HG02884 (cell line): ENCODE measurements at regions not wholly inside any gene's neighbourhood (a gene's known extent, or its start where the extent isn't known, plus 50 kb on each side); places are given as distances from the start of the nearest gene placed in this dataset.
"Not testable (repeated sequence)": the region's sequence is repeated elsewhere in the genome, so short reads cannot be mapped to it uniquely, and the experiment has no call there.

Source experiments
- ATAC-seq: cut with Tn5 transposase; IDR thresholded peaks from one replicate; pipeline ENCODE4 v1.9.1; 2021; ENCODE audit warnings: mild to moderate bottlenecking, moderate library complexity; ENCODE audit not compliant: unreplicated experiment

- ATAC-seq, result not testable (repeated sequence)
Observed at GRCh38 chr6:27047725-27048124, 199.8 kb upstream of the PRSS16 start.

DNA sequence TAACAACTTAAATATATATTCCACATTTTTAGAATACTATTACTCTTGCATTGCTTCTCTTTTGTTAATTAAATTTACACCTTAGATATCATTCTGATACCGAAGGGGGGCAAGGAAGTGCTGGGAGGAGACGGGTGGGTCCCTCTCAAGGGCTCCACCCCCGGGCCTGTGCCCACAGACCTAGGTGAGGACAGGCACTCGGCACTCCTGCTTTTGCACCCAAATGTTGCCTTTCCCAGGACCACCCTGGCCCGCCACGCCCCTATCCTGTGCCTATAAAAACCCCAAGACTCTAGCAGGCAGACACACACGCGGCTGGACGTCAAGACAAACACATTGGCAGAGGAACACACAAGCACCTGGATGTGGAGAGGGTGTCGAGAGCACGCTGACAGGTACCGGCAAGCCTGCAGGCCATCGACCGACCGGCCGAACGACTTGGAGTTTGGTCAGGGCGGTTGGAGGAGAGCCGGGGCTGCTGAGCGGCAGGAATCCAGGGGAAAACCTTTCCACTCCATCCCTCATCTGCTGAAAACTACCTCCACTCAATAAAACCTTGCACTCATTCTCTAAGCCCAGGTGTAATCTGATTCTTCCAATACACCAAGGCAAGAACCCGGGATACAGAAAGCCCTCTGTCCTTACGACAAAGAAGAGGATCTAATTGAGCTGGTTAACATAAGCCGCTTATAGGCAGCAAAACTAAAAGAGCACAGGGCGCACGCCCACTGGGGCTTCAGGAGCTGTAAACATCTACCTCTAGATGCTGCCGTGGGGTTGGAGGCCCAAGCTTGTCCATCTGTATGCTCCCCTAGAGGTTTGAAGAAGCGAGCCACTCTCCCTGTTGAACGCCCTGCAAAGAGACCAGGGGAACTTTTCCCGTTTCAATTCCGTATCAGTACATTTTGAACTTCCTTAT lies 197.4 kb upstream of the PRSS16 start:
- no peak for ATAC-seq

- not testable (repeated sequence) for ATAC-seq
Observed at GRCh38 chr6:27052082-27052730, 195.3 kb upstream of the PRSS16 start.

GRCh38 chr6:27052731-27053082 lies 194.8 kb upstream of the PRSS16 start:
- ATAC-seq, result no peak

- ATAC-seq, result no peak
Observed at GRCh38 chr6:27053738-27054137, 193.8 kb upstream of the PRSS16 start.

DNA sequence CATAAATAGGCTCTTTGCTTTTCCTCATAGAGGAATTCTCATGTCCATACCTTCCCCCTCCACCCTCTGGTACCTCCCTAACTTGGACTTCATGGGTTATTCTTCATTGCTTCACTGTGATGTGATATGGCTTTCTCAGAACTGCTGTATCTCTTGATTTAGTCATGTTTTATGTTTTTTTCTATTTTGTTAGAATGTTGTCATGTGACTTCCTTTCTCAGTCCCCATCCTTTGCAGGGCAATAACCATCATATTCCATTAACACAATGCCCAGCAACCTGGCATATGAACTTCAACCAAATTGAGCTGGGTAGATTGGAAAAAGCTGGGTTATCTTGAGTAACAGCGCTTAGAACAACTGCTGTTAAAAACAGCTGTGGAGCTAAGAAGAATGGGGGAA lies 190.9 kb upstream of the PRSS16 start:
- no peak for ATAC-seq

DNA sequence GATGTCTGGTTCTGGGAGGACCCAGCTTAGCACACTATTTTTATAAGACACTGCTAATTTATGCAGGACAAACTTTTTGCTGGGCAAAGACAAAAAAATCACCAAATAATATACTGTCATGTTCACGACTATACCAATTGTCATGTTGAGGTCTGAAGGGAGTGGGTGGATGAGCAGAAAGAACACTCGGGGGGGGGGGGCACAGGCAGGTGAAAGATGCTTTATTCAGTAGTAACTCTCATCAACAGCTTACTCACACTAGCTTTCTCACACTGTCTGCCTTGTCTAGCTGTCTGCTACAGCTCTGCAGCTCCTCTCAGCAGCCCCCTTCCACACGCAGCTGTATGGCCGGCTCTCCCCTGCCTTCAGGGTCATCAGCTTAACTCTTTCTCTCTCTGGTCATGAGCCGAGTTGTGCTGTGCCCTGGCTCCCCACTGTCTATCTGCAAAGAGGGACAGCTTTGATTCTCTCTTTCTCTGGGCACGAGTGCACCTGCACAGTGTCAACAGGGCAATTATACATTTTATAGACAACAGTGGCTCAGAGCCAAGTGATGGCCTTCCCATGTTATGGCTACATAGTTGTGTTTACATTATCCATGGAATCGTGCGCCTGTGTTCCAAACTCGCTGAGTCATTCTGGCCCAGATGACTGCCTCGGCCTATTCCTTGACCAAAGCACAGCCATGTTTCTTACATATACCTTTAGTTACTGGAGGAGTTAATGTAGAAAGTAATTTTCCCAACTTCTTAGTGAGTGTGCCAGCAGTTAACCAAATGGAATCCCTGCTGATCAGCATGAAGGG lies 187.7 kb upstream of the PRSS16 start:
- ATAC-seq, result no peak

- ATAC-seq, result no peak
Observed at GRCh38 chr6:27061235-27061993, 186.1 kb upstream of the PRSS16 start.

DNA sequence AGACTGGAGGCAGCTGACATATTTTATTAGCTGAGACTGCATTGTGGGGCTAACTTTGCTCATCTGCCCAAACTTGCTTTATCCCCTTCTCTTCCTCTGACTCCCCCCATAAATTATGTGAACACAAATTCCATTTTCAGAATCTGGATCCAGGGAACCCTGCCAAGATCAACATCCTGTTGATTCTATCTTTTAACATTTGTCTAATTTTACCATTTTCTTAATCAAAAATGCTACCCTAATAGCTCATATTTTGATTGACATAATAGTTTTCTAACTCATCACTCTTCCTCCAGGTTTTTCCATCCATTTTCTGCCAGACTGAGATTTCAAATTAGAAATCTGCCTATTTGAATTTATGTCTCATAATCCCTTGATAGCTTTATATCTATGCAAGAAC lies 184.7 kb upstream of the PRSS16 start:
- ATAC-seq, result no peak

GRCh38 chr6:27065183-27065582 lies 182.3 kb upstream of the PRSS16 start:
- ATAC-seq, result no peak

DNA sequence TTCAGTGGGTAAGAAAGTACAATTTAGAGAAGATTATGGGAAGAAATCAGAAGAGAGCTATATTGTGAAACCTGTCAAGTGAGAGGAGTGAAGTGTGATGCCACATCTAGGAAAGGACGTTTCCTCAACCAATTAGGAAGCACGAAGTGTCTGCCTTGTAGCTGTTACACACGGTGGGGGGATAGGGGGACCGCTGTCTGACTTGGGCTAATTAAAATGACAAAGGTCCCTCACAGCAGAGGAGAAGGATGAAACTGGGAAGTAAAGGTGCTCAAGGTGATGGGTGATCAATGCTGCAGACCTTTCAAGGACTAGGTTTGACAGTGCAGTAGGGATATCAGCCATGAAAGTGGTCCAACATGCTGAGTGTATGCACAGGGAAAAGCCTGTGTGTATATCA lies 181.1 kb upstream of the PRSS16 start:
- ATAC-seq, result no peak

DNA sequence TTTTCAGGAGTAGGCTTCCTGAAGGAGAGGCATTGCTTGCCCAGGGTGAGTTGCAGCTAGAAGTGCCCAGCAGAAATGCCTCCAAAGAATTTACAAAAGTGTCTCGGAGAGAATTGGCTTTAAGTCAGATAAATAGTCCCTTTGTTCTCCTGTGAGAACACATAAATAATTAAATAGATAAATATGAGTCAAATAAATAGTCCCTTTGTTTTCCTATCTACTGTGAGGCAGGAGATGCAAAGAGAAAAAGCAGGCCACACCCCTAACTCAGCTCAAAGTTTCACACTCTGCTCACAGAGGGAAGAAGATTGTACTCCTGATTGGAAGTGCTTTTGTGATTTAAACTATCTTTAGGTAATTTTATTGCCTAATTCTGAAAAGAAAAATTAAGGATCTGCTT lies 180.7 kb upstream of the PRSS16 start:
- ATAC-seq, result no peak

DNA sequence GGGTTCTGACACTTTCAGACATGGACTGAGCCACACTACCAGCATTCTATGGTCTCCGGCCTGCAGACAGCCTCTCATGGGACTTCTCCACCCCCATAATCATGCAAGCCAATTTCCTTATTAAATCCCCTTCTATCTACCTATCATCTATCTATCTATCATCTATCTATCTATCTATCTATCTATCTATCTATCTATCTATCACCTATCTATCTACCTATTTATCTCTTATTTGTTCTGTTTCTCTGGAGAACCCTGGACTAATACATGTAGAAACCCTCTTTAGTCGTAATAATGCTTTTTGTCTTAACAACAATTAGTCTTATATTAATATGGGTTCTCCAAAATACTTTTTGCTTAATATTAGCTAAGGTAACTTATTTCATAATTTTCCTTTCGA lies 174.1 kb upstream of the PRSS16 start:
- ATAC-seq, result no peak

GRCh38 chr6:27076116-27076515 lies 171.4 kb upstream of the PRSS16 start:
- no peak for ATAC-seq

GRCh38 chr6:27078734-27079357 lies 168.7 kb upstream of the PRSS16 start:
- ATAC-seq, result peak; percentile 76

DNA sequence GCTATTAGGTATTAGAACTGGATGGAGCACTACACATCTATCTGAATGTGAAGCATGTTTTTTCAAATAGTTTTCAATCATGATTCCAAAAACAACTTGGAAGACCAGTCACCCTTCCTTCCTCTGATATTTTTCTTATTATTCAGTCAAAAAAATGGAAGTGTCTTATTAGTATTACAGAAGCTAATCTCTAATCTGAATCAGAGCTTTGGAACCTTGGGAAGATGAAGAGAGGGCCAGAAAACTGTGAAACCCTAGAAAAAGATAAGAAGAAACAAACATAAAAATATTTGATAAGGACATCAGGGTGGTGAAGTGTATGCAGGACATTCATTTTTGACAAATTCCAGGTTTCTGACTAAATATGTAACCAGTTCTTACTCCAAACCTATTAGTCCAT lies 166.3 kb upstream of the PRSS16 start:
- no peak for ATAC-seq

DNA sequence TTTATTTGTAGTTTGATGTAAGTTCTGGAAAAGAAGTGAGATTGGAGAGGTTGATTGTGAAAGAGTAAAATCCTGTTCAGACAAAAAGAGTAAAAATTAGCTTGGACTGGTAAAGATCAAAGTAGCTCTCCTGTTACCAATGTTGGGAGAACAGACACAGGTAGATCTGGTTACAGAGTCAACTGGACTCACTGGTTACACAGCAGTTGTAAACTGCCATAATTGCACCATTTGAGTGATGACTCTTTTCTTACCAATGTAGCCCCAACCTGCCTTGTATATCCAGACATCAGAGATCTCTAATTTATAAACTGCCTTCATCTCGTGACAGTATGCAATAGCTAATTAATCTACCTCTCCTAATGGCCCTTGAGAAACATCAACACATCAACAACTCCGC lies 165.6 kb upstream of the PRSS16 start:
- ATAC-seq, result no peak

GRCh38 chr6:27088068-27088467 lies 159.4 kb upstream of the PRSS16 start:
- no peak for ATAC-seq

GRCh38 chr6:27091661-27092315 lies 155.7 kb upstream of the PRSS16 start:
- peak; percentile 84 for ATAC-seq

- no peak for ATAC-seq
Observed at GRCh38 chr6:27092316-27092692, 155.2 kb upstream of the PRSS16 start.
